ENCODE measurements at regions not wholly inside any gene's neighbourhood (a gene's known extent, or its start where the extent isn't known, plus 50 kb on each side); places are given as distances from the start of the nearest gene placed in this dataset.

DNA sequence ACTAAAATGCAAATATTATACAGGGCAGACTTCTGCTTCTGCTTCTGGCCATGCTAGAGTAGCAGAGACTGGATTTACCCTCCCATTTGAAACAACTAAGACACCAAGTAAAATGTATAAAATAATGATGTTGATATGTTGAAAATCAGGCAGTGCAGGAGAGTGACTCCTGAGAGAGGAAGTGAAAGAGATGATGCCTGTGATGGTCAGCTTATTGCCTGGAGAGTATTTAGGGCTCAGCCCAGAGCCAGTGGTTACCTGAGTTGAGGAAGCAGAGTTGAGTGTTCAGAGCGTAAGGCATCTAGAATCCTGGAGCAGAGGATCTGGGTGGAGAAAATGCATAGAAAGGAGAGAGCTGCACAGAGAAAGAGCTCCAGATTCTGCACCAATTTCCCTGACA, 131.8 kb upstream of the C14orf180 start:
- no peak for TF ChIP-seq POLR2A (IDR thresholded peaks at IDR 0.05; ENCODE audit: low read length)
- no peak for TF ChIP-seq GATA1 (IDR thresholded peaks at IDR 0.05; ENCODE audit: low read depth, low read length)

All from erythroblast (primary cell).